Lung microvascular endothelial cell (primary cell): ENCODE measurements at regions not wholly inside any gene's neighbourhood (a gene's known extent, or its start where the extent isn't known, plus 50 kb on each side); places are given as distances from the start of the nearest gene placed in this dataset.
A peak's percentile ranks its signal among the peaks of the same experiment; 100 is the strongest.

Experiments used
- DNase-seq, 2 donors: peaks; one replicate each; pipeline versions ENCODE4 v3.0.0 to v3.0.0-alpha.2; 2010; ENCODE audit warnings: low read depth in 2 of 2

DNA sequence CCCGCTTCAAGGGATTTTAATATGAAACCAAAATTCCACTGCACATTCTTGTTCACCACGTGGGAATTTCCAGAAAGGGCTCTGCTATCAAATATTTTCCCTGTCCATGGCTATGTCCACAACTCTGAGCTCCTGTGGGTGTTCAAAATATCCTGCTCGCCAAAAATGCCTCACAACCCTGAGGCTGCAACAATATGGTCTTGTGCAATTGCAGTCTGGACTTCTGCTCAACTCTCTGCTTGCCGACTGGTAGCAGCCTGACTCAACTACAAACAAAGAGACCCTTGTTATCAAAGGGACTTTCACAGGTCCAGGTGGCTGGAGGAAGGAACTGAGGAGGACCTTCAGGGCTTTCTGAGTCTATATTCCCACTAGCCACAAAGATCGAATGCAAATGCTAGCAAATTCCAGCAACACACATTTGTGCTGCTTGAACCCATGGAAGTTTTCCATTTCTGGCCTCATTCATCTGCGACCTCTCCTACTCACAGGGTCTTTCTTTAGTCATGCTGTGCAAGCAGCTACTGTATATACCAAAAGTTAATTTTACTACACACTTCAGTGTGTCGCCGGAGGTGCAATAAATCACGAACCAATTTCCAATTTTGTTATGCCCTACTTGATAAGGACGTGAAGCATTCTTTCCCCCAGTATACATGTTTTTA, 169.2 kb upstream of the SLC30A5 start:
- DNase-seq, result no peak

DNA sequence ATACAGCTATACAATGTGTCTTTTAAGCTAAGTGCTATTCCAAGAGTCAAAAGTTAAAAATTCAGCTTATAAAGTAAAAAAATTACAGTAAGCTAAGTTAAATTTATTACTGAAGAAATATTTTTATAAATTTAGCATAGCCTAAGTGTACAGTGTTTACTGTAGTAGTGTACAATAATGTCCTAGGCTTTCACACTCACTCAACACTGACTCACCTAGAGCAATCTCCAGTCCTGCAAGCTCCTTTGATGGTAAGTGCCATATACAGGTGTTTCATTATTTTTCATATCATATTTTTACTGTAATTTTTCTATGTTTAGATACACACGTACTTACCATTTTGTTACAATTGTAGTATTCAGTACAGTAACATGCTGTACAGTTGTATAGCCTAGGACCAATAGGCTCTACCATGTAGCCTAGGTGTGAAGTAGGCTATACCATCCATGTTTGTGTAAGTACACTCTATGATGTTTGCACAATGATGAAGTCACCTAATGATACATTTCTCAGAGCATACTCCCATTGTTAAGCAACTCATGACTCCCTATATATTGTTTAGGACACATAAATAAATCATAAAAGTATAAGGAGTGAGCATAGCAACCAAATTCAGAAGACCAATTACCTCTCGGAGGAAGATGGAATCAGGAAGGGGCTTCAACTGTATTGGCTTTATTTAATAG, 165.1 kb upstream of the SLC30A5 start:
- no peak for DNase-seq

DNA sequence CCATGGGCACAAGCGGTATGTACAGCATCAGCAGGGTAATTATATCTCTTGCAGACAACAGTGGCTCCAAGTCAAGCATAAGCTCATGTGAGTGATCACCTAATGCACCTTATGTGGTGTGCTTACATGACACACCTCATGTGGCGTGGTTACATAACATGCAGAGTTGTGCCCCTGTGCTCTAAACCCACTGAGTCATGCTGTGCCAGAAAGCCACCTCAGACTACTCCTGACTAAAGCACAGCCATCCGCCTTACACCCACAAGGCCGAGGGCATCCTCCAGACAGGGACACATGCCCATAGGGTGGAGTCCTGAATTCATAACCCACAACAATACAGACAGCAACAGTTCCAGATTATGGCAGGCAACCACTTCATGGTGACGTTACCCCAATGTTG, 163.7 kb upstream of the SLC30A5 start:
- DNase-seq, result no peak

DNA sequence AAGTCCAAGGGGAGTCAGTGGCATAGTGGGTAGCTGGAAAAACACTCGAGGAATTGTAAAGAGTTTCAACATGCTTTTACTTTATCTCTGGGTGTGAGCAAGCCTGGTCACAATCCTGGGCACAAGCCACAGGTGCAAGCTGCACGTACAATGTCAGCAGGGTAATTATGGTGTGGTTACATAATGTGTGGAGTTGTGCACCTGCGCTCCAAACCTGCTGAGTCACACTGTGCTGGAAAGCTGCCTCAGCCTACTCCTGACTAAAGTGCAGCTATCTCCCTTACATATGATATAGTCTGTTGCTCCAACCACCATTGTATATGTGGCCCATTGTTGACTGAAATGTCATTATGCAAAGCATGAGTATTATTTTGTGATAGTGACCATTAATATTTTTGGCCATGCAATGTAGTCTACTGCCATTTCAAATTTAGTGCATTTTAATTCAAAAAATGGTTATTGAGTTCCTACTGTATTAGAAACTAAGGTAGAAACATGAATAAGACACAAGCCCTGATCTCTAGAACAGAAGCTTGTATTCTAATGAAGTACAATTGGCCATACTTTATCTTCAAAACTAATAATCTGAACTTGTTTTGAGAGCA, 160.9 kb upstream of the SLC30A5 start:
- DNase-seq, result peak in 1 of 2 donors; percentile 4

DNA sequence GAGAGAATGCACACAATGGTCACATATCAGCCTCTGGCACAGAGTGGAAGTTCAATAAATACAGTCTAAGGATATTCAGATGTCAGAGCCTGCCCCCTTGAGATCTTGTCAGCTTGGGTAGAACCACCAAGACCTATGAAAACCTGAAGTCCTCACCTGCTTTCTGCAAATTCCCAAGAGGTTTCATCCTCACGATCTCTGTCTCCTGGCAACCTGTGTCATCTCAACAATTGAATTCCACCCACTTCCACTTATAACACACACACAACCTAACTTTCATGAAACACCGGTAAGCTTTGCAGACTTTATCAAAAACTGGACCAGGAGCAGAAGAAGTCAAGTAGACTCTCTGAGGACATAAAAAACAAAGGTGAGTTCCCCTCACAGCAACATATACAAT, 151.6 kb upstream of the SLC30A5 start:
- no peak for DNase-seq

DNA sequence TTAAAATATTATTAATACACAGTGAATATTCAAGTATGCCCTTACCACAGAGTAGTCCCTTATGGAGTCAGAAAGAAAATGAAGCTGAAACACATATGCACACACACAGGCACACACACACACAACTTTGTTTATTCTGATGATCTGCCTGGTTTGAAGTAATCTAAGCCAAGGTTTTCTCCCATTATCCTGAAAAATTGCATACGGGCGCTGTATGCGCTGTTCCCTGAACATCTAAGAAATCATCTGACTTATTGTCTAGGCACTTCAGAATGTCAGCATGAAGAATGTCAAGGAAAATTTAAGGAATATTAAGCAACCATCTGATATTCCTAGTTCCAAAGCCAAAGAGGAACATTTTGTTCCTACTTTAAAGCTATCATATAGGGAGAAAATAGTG, 147.1 kb upstream of the SLC30A5 start:
- DNase-seq, result no peak

DNA sequence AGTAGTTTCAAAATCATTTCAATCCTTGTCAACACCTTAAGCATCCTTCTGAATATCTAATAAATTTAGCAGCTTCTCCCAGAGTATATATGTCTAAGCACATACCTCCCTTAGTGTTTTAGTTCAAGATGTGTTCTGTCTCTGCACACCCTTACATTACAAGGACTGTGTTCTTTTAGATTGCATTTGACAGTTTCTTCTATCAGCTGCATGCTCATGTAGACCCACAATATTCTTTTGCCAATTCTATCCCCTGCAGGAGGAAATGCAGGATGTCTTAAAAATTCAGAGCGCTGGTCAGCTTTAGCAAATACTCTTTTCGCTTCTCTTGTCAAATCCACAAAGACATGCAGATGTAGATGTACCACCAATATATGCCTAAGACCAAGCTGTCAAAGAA, 145.8 kb upstream of the SLC30A5 start:
- no peak for DNase-seq

DNA sequence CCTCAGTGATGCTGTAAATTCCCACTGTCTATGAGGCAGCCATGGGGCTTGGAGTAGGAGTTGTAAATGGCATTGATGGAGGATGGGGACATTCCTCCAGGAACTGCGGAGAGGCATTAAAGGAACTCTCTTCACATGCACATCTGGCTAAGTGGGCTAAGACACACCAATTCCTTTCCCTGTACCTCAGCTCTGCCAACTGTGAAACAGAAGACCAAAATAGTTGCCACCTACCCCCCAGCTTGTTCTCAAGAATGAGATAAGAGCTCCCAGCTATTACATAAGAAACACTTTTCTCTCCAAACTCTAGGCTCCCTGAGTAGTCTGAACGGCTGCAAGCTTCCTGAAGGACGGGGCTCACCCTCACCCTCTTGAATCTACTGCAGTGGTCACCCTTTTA, 144.6 kb upstream of the SLC30A5 start:
- DNase-seq, result no peak

DNA sequence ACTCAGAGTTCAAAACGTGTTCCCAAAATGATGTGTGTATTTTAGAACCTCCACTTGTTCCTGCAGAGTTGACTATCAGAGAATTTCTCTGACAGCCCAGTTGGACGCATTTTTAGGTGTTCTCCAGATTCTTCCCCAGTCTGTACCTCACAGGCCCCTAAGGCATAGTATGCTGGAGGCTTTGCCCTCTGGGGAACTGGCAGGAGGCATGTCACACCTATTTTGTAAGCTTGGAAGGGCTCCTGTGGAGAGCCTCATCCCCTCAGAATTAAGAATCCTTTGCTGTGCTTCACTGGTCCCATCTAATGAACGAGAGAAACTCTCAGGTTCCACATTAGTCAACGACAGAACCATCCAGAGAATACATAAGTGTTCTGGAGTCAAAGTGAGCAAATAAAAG, 144.1 kb upstream of the SLC30A5 start:
- DNase-seq, result no peak

DNA sequence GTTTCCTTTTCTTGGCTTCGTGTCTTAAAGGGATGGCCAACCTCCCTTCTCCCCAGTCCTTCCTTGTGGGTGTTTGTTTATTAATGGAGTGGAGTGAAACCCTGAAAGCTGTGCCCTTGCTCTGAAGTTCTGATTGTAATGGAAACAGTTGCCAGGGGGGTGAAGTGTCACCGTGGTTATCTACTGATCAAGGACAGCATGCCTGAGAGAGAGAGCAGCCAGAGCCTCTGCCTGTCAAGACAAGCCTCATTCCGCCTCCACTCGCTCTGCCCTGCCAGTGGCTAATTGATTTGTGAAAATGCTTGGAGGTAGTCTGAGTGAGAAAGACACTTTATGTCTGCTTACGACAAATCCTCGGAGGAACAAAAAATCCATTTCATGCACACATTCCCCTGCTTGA, 143.7 kb upstream of the SLC30A5 start:
- DNase-seq, result no peak

DNA sequence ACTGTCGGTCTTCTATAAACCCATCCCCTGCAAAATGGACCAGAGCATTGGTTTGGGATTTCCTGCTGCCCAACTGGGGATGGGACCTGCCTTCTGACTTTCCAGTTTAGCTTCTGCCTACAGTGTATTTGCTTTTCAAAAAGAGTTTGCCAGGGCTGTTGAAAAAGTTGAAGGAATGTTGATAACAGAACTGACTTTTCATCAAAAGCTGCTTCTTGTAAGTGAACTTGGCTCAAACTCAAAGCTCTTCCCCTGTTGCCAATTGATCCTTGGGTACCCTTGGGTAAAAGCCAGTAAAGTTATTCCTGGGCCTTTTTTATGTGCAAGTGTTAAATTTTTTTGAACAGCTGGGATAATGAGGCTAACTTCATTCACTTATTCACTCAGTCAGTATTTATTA, 142.9 kb upstream of the SLC30A5 start:
- DNase-seq, result no peak

DNA sequence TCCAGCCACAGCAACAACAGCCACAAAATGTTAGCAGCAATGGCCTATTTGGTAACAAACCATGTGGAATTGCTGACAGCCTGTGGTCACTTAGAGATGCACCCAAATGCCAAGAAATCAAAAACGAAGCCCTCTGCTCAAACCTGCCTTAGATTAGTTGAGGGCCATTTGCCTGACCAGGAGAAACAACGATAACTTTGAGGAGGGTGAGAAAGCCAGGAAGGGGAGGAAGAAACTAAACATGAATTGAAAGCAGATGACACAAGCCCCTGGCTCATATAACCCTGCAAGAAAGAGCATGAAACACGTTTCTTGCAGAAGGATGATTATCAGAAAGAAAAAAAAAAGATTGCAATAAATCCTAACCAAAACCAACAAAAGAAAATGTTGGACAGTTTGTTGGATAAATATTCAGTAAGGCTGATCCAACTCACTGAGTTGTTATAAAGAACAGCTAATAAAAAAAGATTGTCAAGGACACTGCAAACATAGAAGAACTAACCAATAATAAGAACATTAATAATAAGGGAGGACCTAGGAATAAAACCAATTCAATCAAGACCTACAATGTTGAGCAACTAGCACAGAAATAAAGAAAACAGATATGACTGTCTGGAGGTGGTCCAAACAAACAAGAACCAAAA, 140.5 kb upstream of the SLC30A5 start:
- DNase-seq, result no peak

DNA sequence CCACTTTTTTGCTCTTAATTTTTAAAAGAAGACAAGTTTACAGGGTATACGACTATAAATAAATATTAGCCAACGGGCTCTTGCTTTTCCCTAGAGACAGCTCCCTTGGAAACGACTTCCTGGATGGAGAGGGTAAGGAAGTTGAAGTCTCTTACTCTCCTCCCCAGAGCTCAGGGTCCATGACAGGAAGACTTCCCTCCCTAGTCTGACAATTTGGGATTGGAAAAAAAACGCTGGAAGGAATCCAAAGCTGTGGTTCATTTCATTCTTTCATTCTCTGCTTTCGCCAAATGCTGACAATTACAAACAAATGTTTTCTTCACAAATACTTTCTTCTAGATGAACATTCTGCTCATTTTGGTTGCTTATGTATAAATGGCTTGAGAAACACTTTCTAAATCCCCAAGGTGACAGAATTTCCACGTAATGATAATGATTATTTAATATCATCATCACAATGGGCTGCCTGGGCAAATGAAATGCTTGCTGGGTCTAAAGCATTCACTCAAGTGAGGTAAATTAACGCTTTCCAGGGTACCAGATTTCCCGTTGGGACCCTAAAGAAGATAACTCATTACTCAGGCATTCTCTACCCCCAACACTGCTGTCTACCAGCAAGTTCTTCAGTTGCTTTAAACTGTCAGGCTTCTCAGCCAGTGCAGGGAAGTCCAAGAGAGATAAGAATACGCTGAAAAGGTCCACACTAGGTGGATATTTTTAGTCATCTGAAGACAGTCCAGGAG, 139.8 kb upstream of the SLC30A5 start:
- no peak for DNase-seq

DNA sequence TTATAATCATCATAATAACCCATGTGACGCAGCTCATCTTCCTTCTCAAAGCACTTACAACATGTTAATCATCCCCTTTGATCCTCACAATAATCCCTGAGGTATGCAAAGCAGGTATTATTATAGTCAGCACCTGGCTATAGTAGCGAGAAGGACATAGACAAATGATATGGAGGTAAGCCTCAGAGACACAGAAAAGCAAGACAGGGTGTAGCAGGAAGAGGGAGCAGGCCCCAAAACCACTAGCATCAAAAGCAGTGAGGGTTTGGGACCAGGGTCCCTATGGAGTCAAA, 139.2 kb upstream of the SLC30A5 start:
- DNase-seq, result no peak

DNA sequence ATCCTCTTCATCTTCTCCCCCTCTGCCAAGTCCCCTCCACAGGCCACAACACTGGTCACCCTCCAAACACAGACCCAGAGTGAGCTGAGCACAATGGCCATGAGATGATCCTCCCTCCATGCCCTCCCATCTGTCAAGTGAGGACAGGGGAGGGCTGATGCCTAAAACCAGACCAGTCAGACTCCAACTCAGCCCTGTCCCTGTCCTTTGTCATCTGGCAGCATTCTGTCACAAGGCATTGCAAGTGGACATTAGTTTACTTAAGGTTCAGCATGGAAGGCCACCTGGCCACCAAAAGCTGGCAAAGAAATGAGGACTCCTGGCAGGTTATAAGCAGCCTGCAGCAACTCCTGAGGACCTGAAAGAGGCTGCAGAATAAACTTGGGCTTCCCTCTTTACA, 136.2 kb upstream of the SLC30A5 start:
- no peak for DNase-seq

DNA sequence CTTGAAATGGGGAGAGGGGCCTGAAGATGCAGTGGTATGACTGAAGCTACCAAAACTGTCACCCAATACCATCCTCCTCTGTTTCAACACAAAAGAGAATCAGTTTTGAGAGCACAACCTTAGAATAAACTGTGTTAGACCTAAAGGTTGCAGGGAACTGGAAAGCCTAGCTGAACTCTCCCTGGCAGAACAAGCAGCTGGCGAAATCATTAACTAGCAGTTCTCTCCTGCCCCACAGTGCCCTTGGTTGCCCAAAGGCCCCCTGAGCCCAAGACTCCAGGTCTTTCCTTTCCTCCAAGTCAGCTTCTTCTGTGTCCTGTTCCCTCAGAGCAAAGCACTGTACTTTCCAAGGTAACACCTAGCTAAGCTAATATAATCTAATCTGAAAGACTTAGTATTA, 135.4 kb upstream of the SLC30A5 start:
- no peak for DNase-seq

DNA sequence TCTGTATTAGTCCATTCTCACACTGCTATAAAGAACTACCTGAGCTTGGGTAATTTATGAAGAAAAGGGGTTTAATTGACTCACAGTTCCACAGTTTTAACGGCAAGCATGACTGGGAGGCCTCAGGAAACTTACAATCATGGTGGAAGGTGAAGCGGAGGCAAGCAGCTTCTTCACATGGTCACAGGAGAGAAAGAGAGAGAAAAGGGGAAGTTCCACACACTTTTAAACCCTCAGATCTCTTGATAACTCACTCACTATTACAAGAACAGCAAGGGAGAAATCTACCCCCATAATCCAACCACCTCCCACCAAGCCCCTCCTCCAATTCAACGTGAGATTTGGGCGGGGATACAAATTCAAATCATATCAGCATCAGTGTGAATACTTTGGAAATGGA, 133.4 kb upstream of the SLC30A5 start:
- no peak for DNase-seq

DNA sequence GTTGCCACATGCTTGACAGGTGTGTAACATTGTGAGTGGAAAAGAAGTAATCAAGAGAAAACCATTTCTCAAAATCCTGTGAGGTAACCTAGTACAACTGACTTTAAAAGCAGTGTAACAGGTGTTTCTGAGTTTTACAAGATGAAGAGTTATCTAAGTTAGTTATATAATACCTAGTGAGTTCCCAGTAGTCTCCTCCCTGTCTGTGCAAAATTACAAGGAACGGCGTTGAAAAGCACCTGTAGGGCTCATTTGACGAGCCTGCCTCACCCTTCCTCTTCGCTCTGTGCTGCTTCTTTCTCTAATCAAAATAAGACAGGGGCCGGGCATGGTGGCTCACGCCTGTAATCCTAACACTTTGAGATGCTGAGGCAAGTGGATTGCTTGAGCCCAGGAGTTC, 132.9 kb upstream of the SLC30A5 start:
- no peak for DNase-seq

DNA sequence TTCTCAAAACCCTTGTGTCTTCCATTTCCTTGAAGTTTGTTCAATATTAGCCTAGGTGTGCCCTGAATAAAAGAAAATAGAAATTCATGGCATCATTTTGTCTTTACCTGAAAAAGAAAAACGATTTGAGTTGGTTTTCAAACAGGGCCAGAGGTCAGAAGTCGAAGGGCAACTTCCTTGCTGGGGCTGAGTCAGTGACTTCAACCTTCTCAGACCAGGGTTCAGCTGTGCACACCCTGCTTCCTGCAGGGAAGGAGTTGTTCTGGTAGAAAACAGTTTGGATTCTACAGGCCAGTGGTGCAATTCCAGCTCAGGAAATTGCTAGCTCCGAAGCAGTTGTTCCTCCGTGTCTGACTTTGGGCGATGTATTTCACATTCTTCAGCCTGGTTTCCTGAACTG, 132.1 kb upstream of the SLC30A5 start:
- no peak for DNase-seq

DNA sequence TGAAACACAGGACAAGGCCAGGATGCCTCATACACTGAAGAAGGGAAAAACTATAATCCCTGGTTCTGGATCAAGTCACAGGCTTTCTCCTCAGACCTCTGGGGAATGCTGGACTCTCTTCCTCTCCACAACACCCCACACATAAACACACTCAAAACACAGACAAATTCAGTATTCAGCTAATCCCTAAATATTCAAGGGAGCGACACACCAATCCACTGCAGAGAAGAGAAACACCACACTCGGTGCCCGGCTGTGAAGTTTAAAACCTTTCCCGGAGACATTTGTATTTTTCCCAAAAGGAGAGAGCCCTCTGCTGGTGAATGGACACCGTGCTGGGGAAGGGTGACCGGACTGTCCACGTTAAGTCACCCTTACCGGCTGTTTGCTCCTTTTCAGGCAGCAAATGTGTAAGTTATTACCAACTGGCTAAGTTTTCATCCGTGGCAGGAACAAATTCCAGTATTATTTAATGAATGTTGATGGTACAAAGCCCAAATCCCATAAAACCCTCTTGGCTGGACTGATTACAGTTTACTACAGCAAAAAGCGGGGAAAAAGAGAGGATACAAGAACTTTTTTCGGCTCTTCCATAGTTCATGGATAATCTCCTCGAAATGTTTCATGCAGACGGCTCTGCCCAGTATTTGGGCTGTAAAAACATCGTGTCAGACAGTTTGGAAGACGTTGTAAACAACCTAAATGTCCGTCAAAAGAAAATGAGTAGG, 130.9 kb upstream of the SLC30A5 start:
- DNase-seq, result peak; percentile 56 to 69

DNA sequence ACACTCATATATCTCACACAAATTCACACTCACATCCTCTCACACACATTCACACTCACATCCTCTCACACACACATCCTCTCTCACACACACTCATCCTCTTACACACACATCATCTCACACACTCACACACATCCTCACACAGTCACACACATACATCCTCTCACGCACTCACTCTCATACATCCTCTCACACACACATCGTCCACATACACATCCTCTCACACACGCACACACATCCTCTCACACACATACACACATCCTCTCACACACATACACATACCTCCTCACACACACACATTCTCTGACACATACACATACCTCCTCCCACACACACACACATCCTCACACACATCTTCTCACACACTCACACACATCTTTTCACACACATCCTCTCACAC, 129.1 kb upstream of the SLC30A5 start:
- DNase-seq, result no peak

DNA sequence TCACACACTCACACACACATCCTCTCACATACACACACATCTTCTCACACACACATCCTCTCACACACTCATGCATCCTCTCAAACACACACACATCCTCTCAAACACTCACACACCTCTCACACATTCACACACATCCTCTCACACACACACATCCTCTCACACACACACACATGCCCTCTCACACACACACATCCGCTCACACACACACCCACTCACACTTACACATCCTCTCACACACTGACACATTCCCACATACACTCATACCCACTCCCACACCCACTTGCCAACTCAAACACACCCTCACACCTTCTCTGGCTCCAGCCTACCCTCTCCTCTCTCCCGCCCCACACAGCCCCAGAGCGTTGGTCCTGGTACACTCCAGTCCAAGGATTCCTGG, 127.9 kb upstream of the SLC30A5 start:
- no peak for DNase-seq
